22Rv1 (cell line): ENCODE measurements at regions not wholly inside any gene's neighbourhood (a gene's known extent, or its start where the extent isn't known, plus 50 kb on each side); places are given as distances from the start of the nearest gene placed in this dataset.

Experiments used
- ZFX ChIP-seq: fragments of 450-650 bp; IDR thresholded peaks from 2 replicates; pipeline ENCODE4 v1.6.1; 2017; ENCODE audit warnings: antibody characterized with exemption, borderline replicate concordance
- TF ChIP-seq, protein P1 (sequence below): fragments of 450-650 bp; IDR thresholded peaks from 2 replicates; pipeline ENCODE4 v1.5.1; 2017; ENCODE audit warnings: mild to moderate bottlenecking

DNA sequence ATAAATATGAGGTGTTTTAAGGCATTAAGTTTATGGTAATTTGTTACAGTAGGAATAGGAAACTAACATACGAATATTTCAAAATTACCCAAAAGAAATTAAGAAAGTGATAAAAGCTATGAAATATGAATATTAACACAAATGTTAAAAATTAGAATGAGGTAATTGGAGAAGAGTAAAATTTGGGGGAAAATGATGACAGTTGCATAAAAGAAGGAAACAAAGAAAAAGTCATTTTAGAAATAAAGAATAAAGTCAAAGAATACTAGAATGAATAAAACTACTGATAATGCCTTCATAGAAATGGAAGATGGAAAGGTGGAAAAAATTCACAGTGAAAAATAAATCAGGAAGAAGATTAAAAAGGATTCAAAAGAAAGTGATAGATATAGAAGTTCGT is 522.9 kb upstream of the NR3C2 start:
- TF ChIP-seq, protein P1, sequence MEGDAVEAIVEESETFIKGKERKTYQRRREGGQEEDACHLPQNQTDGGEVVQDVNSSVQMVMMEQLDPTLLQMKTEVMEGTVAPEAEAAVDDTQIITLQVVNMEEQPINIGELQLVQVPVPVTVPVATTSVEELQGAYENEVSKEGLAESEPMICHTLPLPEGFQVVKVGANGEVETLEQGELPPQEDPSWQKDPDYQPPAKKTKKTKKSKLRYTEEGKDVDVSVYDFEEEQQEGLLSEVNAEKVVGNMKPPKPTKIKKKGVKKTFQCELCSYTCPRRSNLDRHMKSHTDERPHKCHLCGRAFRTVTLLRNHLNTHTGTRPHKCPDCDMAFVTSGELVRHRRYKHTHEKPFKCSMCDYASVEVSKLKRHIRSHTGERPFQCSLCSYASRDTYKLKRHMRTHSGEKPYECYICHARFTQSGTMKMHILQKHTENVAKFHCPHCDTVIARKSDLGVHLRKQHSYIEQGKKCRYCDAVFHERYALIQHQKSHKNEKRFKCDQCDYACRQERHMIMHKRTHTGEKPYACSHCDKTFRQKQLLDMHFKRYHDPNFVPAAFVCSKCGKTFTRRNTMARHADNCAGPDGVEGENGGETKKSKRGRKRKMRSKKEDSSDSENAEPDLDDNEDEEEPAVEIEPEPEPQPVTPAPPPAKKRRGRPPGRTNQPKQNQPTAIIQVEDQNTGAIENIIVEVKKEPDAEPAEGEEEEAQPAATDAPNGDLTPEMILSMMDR = no peak
- no peak for TF ChIP-seq ZFX
